ENCODE measurements at regions not wholly inside any gene's neighbourhood (a gene's known extent, or its start where the extent isn't known, plus 50 kb on each side); places are given as distances from the start of the nearest gene placed in this dataset.
"Not testable (repeated sequence)": the region's sequence is repeated elsewhere in the genome, so short reads cannot be mapped to it uniquely, and the experiment has no call there.

DNA sequence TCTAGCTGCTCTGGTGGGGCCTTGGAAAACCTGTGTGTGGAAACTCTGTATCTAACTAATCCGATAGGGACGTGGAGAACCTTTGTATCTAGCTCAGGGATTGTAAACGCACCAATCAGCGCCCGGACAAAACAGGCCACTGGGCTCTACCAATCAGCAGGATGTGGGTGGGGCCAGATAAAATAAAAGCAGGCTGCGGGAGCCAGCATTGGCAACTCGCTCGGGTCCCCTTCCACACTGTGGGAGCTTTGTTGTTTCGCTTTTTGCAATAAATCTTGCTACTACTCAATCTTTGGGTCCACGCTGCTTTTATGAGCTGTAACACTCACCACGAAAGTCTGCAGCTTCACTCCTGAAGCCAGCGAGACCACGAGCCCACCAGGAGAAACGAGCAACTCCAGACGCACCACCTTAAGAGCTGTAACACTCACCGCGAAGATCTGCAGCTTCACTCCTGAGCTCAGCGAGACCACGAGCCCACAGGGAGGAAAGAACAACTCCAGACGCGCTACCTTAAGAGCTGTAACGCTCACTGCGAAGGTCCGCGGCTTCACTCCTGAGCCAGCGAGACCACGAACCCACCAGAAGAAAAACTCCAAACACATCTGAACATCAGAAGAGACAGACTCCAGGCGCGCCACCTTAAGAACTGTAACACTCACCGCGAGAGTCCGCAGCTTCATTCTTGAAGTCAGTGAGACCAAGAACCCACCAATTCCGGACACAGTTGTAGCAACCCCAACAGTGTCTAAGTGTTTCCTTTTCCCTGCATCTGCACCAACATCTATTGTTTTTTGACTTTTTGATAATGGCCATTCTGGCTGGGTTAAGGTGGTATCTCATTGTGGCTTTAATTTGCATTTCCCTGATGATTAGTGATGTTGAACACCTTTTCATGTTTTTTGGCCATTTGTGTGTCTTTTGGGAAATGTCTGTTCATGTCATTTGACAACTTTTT, 92.2 kb upstream of the ITGB1 start:
- TF ChIP-seq, protein P1, sequence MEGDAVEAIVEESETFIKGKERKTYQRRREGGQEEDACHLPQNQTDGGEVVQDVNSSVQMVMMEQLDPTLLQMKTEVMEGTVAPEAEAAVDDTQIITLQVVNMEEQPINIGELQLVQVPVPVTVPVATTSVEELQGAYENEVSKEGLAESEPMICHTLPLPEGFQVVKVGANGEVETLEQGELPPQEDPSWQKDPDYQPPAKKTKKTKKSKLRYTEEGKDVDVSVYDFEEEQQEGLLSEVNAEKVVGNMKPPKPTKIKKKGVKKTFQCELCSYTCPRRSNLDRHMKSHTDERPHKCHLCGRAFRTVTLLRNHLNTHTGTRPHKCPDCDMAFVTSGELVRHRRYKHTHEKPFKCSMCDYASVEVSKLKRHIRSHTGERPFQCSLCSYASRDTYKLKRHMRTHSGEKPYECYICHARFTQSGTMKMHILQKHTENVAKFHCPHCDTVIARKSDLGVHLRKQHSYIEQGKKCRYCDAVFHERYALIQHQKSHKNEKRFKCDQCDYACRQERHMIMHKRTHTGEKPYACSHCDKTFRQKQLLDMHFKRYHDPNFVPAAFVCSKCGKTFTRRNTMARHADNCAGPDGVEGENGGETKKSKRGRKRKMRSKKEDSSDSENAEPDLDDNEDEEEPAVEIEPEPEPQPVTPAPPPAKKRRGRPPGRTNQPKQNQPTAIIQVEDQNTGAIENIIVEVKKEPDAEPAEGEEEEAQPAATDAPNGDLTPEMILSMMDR (IDR thresholded peaks at IDR 0.05; ENCODE audit: low read depth, low read length), result not testable (repeated sequence)
- TF ChIP-seq EZH2phosphoT487 (IDR thresholded peaks at IDR 0.05; ENCODE audit: low read depth), result not testable (repeated sequence)
